AG04450 (cell line): ENCODE measurements at regions not wholly inside any gene's neighbourhood (a gene's known extent, or its start where the extent isn't known, plus 50 kb on each side); places are given as distances from the start of the nearest gene placed in this dataset.

ENCODE experiments used
- CTCF ChIA-PET: fragments of 300-600, 350-600 bp; formaldehyde crosslinking; extraction: SDS; loops from one replicate; lab custom pipeline; 2022; ENCODE audit warnings: antibody characterized with exemption, inconsistent platforms; lab: Charles Lee
- POLR2A ChIA-PET: fragments of 350-600 bp; formaldehyde crosslinking; extraction: SDS; loops from one replicate; lab custom pipeline; 2021; ENCODE audit warnings: antibody characterized with exemption, inconsistent platforms; lab: Yijun Ruan, JAX
- DNase-seq: peaks from one replicate; pipeline ENCODE4 v3.0.0-alpha.2; 2011; ENCODE audit warnings: low read depth, low spot score
- H3K27ac ChIP-seq: one replicate; pipeline ENCODE4 v1.5.1; 2012; ENCODE audit warnings: low read depth, low read length, control low read depth
- H3K27me3 ChIP-seq: one replicate; pipeline ENCODE4 v1.6.0; 2012; ENCODE audit warnings: low read length; ENCODE audit not compliant: control insufficient read depth, insufficient read depth
- H3K4me3 ChIP-seq: 2 replicates; pipeline ENCODE4 v1.5.1; 2011; ENCODE audit warnings: mild to moderate bottlenecking, low read depth, low read length, control low read depth
- H3K9me3 ChIP-seq: 2 replicates; pipeline ENCODE4 v1.5.1; 2012; ENCODE audit warnings: low read length; ENCODE audit not compliant: control insufficient read depth, insufficient read depth
- TF ChIP-seq, protein P1 (sequence below): IDR thresholded peaks from 2 replicates; pipeline ENCODE4 v1.5.1; 2011; ENCODE audit warnings: low read depth, low read length, control low read depth, inconsistent platforms

DNA sequence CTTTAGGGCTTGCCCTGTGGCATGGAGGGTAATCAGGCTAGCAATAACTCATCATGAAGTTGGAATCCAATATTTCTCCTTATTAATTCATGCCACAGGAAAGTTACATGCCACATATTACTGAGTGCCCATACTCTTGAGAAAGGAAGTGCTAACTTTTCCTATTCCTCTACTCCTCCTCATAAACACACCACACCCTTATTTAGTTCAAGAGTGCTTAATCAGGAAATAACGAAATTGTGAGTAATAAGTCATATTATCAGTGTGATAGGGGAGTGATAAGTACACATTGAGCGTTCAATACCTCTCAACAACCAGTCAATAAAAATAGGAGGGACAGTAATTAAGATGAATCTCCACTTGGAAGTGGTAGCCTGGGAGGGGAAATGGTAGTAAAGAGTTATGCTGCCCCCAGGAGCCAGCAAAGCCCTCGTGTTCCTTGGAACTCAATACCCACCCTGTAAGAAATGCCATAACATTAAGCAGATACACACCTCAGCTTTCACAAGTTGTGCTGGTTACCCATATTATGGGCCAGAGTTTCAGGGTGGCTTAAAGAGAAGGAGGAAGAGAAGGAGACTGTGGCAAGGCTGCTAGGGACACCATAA lies 410.0 kb upstream of the NR3C2 start:
- Histone ChIP-seq H3K27me3 (no peaks in the 10 kb centered on the region), H3K27ac (no peak overlapping the region), H3K9me3 (no peaks in the 10 kb centered on the region), H3K4me3 (no peak overlapping the region)
- TF ChIP-seq, protein P1, sequence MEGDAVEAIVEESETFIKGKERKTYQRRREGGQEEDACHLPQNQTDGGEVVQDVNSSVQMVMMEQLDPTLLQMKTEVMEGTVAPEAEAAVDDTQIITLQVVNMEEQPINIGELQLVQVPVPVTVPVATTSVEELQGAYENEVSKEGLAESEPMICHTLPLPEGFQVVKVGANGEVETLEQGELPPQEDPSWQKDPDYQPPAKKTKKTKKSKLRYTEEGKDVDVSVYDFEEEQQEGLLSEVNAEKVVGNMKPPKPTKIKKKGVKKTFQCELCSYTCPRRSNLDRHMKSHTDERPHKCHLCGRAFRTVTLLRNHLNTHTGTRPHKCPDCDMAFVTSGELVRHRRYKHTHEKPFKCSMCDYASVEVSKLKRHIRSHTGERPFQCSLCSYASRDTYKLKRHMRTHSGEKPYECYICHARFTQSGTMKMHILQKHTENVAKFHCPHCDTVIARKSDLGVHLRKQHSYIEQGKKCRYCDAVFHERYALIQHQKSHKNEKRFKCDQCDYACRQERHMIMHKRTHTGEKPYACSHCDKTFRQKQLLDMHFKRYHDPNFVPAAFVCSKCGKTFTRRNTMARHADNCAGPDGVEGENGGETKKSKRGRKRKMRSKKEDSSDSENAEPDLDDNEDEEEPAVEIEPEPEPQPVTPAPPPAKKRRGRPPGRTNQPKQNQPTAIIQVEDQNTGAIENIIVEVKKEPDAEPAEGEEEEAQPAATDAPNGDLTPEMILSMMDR: no peak
- CTCF ChIA-PET: no interaction called here
- POLR2A ChIA-PET: no interaction called here
- no peak for DNase-seq

DNA sequence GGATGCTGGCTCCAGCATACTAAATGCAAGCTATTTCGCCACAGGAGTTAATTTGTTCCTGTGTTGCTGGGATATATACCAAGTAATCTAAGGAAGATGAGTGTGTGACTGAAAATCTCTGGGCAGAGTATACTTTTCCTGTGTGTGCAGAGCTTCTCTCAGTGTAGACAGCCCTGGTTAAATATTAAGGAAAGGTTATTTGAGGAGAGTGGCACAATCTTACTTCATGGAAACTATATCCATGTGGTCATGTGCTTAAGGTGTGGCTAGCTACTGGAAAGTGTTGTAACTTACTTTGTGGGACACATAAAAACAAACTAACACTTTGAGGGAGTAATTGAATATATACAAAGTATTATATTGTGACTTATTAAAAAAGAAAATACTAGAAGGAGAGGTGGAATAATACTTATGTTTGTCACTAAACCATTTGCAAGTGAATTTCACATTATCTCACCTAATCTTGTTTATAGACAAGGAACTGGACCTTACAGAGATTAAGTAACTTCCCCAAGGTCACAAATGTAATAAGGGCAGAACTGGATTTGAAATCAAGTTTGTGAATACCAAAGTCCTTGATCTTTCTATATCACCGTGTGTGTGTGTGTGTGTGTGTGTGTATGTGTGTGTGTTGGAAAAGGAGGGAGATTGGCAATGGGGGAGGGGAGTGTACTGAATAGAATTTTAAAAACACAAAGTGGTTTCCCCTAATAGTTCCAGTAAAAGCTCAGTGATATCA lies 408.2 kb upstream of the NR3C2 start:
- H3K9me3 ChIP-seq: no peaks in the 10 kb centered on the region
- no peak overlapping the region for H3K4me3 ChIP-seq
- no peaks in the 10 kb centered on the region for H3K27me3 ChIP-seq
- CTCF ChIA-PET: no interaction called here
- DNase-seq: no peak
- H3K27ac ChIP-seq: no peak overlapping the region
- POLR2A ChIA-PET: no interaction called here
- TF ChIP-seq, protein P1: no peak

DNA sequence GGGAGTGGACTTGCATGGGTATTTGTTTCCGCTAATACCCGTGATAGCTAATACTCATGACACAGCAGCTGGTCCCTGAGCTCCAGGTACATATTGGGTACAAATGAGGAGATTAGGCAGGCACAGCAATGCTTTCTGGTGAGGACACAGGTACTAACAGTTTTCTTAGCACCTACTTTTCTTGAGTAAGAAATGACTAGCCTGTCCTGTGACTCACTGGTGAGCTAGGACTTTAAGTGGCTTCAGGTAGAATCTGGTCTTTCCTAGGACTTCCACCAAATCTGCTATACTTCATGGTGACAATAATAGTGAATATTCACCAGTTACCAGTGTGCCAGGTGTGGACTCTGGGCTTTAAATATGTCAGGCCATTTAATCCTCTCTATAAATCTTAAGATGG lies 407.4 kb upstream of the NR3C2 start:
- TF ChIP-seq, protein P1: no peak
- no peak for DNase-seq
- no peaks in the 10 kb centered on the region for H3K9me3 ChIP-seq
- no peak overlapping the region for H3K4me3 ChIP-seq
- H3K27me3 ChIP-seq: no peaks in the 10 kb centered on the region
- H3K27ac ChIP-seq: no peak overlapping the region
- ChIA-PET POLR2A (no interaction called here), CTCF (no interaction called here)

DNA sequence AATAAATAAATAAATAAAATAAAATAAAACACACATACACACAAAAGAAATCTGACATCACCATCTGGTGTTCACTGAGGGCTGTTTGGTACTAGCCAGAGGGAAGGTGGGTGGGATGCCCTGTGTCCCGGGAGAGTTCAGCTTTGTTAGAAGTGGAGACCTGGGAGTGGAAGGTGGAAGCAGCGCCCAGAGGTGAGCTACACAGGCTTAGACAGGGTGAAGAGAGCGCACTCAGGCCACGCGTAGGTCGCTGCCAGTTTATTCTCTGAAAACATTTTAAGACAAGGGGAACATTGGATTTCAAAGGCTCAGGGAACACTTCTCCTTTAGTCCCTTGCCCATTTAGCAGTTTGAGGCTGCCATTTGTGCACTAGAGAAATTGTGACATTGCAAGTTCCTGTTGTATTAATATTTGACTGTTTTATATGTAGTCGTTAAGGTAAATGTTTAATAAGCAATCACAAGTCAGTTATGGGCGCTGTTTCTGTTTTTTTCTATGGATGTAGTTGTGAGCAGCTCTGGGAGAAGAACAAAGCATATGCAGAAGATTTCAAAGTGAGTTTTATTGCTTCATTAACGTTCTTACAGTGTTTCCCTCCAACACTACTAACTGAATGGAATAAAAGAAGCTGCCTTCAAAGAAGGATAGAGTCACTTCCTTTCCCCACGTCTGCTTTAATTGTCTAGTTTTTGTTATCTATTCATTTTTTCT lies 405.5 kb upstream of the NR3C2 start:
- no peak overlapping the region for H3K4me3 ChIP-seq
- DNase-seq: no peak
- POLR2A ChIA-PET: no interaction called here
- no peak overlapping the region for H3K27ac ChIP-seq
- TF ChIP-seq, protein P1: no peak
- H3K9me3 ChIP-seq: no peaks in the 10 kb centered on the region
- no peaks in the 10 kb centered on the region for H3K27me3 ChIP-seq
- CTCF ChIA-PET: no interaction called here

DNA sequence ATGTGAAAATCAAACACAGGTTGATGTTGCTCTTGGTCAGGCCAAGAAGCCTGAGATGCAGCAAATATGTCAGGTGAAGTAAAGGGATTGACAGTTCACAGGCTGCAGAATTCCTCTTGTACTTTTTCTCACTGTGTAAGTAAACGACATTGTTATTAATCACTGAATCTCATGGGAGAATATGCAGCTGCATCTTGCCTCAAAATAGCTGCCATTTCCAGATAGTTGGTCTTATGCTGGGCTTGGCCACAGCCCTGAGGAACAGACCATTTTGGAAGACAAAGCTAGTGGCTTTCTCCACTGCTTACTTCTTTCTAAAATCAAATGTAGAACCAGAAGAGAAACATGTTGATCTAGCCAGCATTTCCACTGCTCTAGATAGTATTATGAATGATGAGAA lies 403.4 kb upstream of the NR3C2 start:
- POLR2A ChIA-PET: no interaction called here
- Histone ChIP-seq H3K9me3 (no peaks in the 10 kb centered on the region), H3K27me3 (no peaks in the 10 kb centered on the region), H3K27ac (no peak overlapping the region), H3K4me3 (no peak overlapping the region)
- TF ChIP-seq, protein P1: no peak
- DNase-seq: no peak
- CTCF ChIA-PET: no interaction called here
